ENCODE measurements at regions not wholly inside any gene's neighbourhood (a gene's known extent, or its start where the extent isn't known, plus 50 kb on each side); places are given as distances from the start of the nearest gene placed in this dataset.

- in situ Hi-C loops (cut with MboI; ENCODE audit: low sequenced_read_pairs) = no loop called here
- Histone ChIP-seq H3K9me3 (no peaks in the 10 kb centered on the region), H3K27me3 (ENCODE audit: low read depth) (no peaks in the 10 kb centered on the region), H3K36me3 (replicated peaks) (no peaks in the 10 kb centered on the region), H3K4me3 (no peak overlapping the region), H3K4me1 (no peaks in the 10 kb centered on the region)
- no peak for DNase-seq (ENCODE audit: low spot score in 2 of 2)
Observed at GRCh38 chr10:32163071-32163761, 107.0 kb upstream of the KIF5B start.

- in situ Hi-C loops (cut with MboI; ENCODE audit: low sequenced_read_pairs) = no loop called here
- no peak for DNase-seq (ENCODE audit: low spot score in 2 of 2)
- no peak overlapping the region for H3K4me3 ChIP-seq
- H3K4me1 ChIP-seq = no peaks in the 10 kb centered on the region
- H3K9me3 ChIP-seq = no peaks in the 10 kb centered on the region
- H3K27me3 ChIP-seq (ENCODE audit: low read depth) = no peaks in the 10 kb centered on the region
- H3K36me3 ChIP-seq (replicated peaks) = no peaks in the 10 kb centered on the region
Observed at GRCh38 chr10:32161586-32161985, 105.4 kb upstream of the KIF5B start.

GRCh38 chr10:32160864-32161263 lies 104.6 kb upstream of the KIF5B start:
- in situ Hi-C loops (cut with MboI; ENCODE audit: low sequenced_read_pairs) = no loop called here

GRCh38 chr10:32159264-32159663 lies 103.0 kb upstream of the KIF5B start:
- in situ Hi-C loops (cut with MboI; ENCODE audit: low sequenced_read_pairs) = no loop called here
- Histone ChIP-seq H3K27me3 (ENCODE audit: low read depth) (no peaks in the 10 kb centered on the region), H3K36me3 (replicated peaks) (no peaks in the 10 kb centered on the region), H3K4me1 (no peaks in the 10 kb centered on the region), H3K9me3 (no peaks in the 10 kb centered on the region), H3K4me3 (no peak overlapping the region)
- no peak for DNase-seq (ENCODE audit: low spot score in 2 of 2)

More at GRCh38 chr10:32160864-32161263, 104.6 kb upstream of the KIF5B start:
- H3K4me1 ChIP-seq = no peaks in the 10 kb centered on the region
- no peaks in the 10 kb centered on the region for H3K27me3 ChIP-seq (ENCODE audit: low read depth)
- DNase-seq (ENCODE audit: low spot score in 2 of 2) = no peak
- no peaks in the 10 kb centered on the region for H3K36me3 ChIP-seq (replicated peaks)
- no peak overlapping the region for H3K4me3 ChIP-seq
- no peaks in the 10 kb centered on the region for H3K9me3 ChIP-seq

- Histone ChIP-seq H3K9me3 (no peaks in the 10 kb centered on the region), H3K27me3 (ENCODE audit: low read depth) (no peaks in the 10 kb centered on the region), H3K4me1 (no peaks in the 10 kb centered on the region), H3K4me3 (no peak overlapping the region), H3K36me3 (replicated peaks) (no peaks in the 10 kb centered on the region)
- no peak for DNase-seq (ENCODE audit: low spot score in 2 of 2)
- in situ Hi-C loops (cut with MboI; ENCODE audit: low sequenced_read_pairs) = no loop called here
Observed at GRCh38 chr10:32156031-32156495, 99.8 kb upstream of the KIF5B start.

- no peaks in the 10 kb centered on the region for H3K27me3 ChIP-seq (ENCODE audit: low read depth)
- in situ Hi-C loops (cut with MboI; ENCODE audit: low sequenced_read_pairs) = no loop called here
- H3K4me3 ChIP-seq = no peak overlapping the region
- no peaks in the 10 kb centered on the region for H3K36me3 ChIP-seq (replicated peaks)
- H3K4me1 ChIP-seq = no peaks in the 10 kb centered on the region
- no peak for DNase-seq (ENCODE audit: low spot score in 2 of 2)
- no peaks in the 10 kb centered on the region for H3K9me3 ChIP-seq
Observed at GRCh38 chr10:32155075-32155516, 98.9 kb upstream of the KIF5B start.

GRCh38 chr10:32153931-32154330 lies 97.7 kb upstream of the KIF5B start:
- H3K4me3 ChIP-seq = no peak overlapping the region
- no peak for DNase-seq (ENCODE audit: low spot score in 2 of 2)
- no peaks in the 10 kb centered on the region for H3K9me3 ChIP-seq
- in situ Hi-C loops (cut with MboI; ENCODE audit: low sequenced_read_pairs) = no loop called here
- no peaks in the 10 kb centered on the region for H3K4me1 ChIP-seq
- no peaks in the 10 kb centered on the region for H3K27me3 ChIP-seq (ENCODE audit: low read depth)
- no peaks in the 10 kb centered on the region for H3K36me3 ChIP-seq (replicated peaks)

- Histone ChIP-seq H3K27me3 (ENCODE audit: low read depth) (no peaks in the 10 kb centered on the region), H3K36me3 (replicated peaks) (no peaks in the 10 kb centered on the region), H3K9me3 (no peaks in the 10 kb centered on the region), H3K4me3 (no peak overlapping the region), H3K4me1 (no peaks in the 10 kb centered on the region)
- no peak for DNase-seq (ENCODE audit: low spot score in 2 of 2)
- in situ Hi-C loops (cut with MboI; ENCODE audit: low sequenced_read_pairs) = no loop called here
Observed at GRCh38 chr10:32153252-32153651, 97.0 kb upstream of the KIF5B start.

- no peaks in the 10 kb centered on the region for H3K4me1 ChIP-seq
- no peaks in the 10 kb centered on the region for H3K27me3 ChIP-seq (ENCODE audit: low read depth)
- in situ Hi-C loops (cut with MboI; ENCODE audit: low sequenced_read_pairs) = no loop called here
- H3K36me3 ChIP-seq (replicated peaks) = no peaks in the 10 kb centered on the region
- DNase-seq (ENCODE audit: low spot score in 2 of 2) = no peak
- H3K4me3 ChIP-seq = no peak overlapping the region
- no peaks in the 10 kb centered on the region for H3K9me3 ChIP-seq
Observed at GRCh38 chr10:32151871-32152270, 95.6 kb upstream of the KIF5B start.

GRCh38 chr10:32150532-32151101 lies 94.4 kb upstream of the KIF5B start:
- H3K27me3 ChIP-seq (ENCODE audit: low read depth) = no peaks in the 10 kb centered on the region
- no peak overlapping the region for H3K4me3 ChIP-seq
- H3K4me1 ChIP-seq = no peaks in the 10 kb centered on the region
- H3K9me3 ChIP-seq = no peaks in the 10 kb centered on the region
- in situ Hi-C loops (cut with MboI; ENCODE audit: low sequenced_read_pairs) = no loop called here
- H3K36me3 ChIP-seq (replicated peaks) = no peaks in the 10 kb centered on the region
- DNase-seq (ENCODE audit: low spot score in 2 of 2) = no peak

GRCh38 chr10:32149252-32149955 lies 93.2 kb upstream of the KIF5B start:
- no peak for DNase-seq (ENCODE audit: low spot score in 2 of 2)
- H3K27me3 ChIP-seq (ENCODE audit: low read depth) = no peaks in the 10 kb centered on the region
- H3K4me1 ChIP-seq = no peaks in the 10 kb centered on the region
- H3K36me3 ChIP-seq (replicated peaks) = no peaks in the 10 kb centered on the region
- in situ Hi-C loops (cut with MboI; ENCODE audit: low sequenced_read_pairs) = no loop called here
- H3K4me3 ChIP-seq = no peak overlapping the region
- H3K9me3 ChIP-seq = no peaks in the 10 kb centered on the region

GRCh38 chr10:32148864-32149251 lies 92.6 kb upstream of the KIF5B start:
- no peak for DNase-seq (ENCODE audit: low spot score in 2 of 2)
- Histone ChIP-seq H3K4me3 (no peak overlapping the region), H3K27me3 (ENCODE audit: low read depth) (no peaks in the 10 kb centered on the region), H3K9me3 (no peaks in the 10 kb centered on the region), H3K4me1 (no peaks in the 10 kb centered on the region), H3K36me3 (replicated peaks) (no peaks in the 10 kb centered on the region)
- in situ Hi-C loops (cut with MboI; ENCODE audit: low sequenced_read_pairs) = no loop called here

GRCh38 chr10:32147730-32148129 lies 91.5 kb upstream of the KIF5B start:
- Histone ChIP-seq H3K4me1 (no peaks in the 10 kb centered on the region), H3K9me3 (no peaks in the 10 kb centered on the region), H3K36me3 (replicated peaks) (no peaks in the 10 kb centered on the region), H3K4me3 (no peak overlapping the region), H3K27me3 (ENCODE audit: low read depth) (no peaks in the 10 kb centered on the region)
- DNase-seq (ENCODE audit: low spot score in 2 of 2) = no peak
- in situ Hi-C loops (cut with MboI; ENCODE audit: low sequenced_read_pairs) = no loop called here

GRCh38 chr10:32146166-32146565 lies 89.9 kb upstream of the KIF5B start:
- H3K4me3 ChIP-seq = no peak overlapping the region
- no peaks in the 10 kb centered on the region for H3K9me3 ChIP-seq
- H3K36me3 ChIP-seq (replicated peaks) = no peaks in the 10 kb centered on the region
- in situ Hi-C loops (cut with MboI; ENCODE audit: low sequenced_read_pairs) = no loop called here
- H3K27me3 ChIP-seq (ENCODE audit: low read depth) = no peaks in the 10 kb centered on the region
- no peaks in the 10 kb centered on the region for H3K4me1 ChIP-seq
- no peak for DNase-seq (ENCODE audit: low spot score in 2 of 2)
